Muscle of arm (tissue), 1 donor: ENCODE measurements at regions not wholly inside any gene's neighbourhood (a gene's known extent, or its start where the extent isn't known, plus 50 kb on each side); places are given as distances from the start of the nearest gene placed in this dataset.

Experiments used
- DNase-seq: peaks from one replicate; pipeline ENCODE4 v3.0.0-alpha.2; 2013

- DNase-seq: no peak
Observed at GRCh38 chr9:109912726-109913460, 132.9 kb downstream of the PALM2AKAP2 start.

GRCh38 chr9:109913461-109913810, 133.4 kb downstream of the PALM2AKAP2 start:
- DNase-seq: no peak

- no peak for DNase-seq
Observed at GRCh38 chr9:109914280-109915027, 134.5 kb downstream of the PALM2AKAP2 start.

GRCh38 chr9:109916316-109916715, 136.3 kb downstream of the PALM2AKAP2 start:
- DNase-seq: no peak

- no peak for DNase-seq
Observed at GRCh38 chr9:109918339-109919163, 138.6 kb downstream of the PALM2AKAP2 start.

- no peak for DNase-seq
Observed at GRCh38 chr9:109919736-109920408, 139.9 kb downstream of the PALM2AKAP2 start.

- DNase-seq: peak; percentile 84
Observed at GRCh38 chr9:109922617-109923470, 142.8 kb downstream of the PALM2AKAP2 start.

GRCh38 chr9:109923471-109923760, 143.4 kb downstream of the PALM2AKAP2 start:
- DNase-seq: no peak

- peak; percentile 24 for DNase-seq
Observed at GRCh38 chr9:109923806-109924205, 143.8 kb downstream of the PALM2AKAP2 start.

GRCh38 chr9:109925799-109926198, 145.8 kb downstream of the PALM2AKAP2 start:
- no peak for DNase-seq

- DNase-seq: no peak
Observed at GRCh38 chr9:109926421-109926869, 146.4 kb downstream of the PALM2AKAP2 start.

- no peak for DNase-seq
Observed at GRCh38 chr9:109931623-109932022, 151.6 kb downstream of the PALM2AKAP2 start.

GRCh38 chr9:109934136-109934856, 154.3 kb downstream of the PALM2AKAP2 start:
- DNase-seq: no peak

GRCh38 chr9:109934857-109935215, 154.8 kb downstream of the PALM2AKAP2 start:
- no peak for DNase-seq

- DNase-seq: no peak
Observed at GRCh38 chr9:109935406-109936087, 155.5 kb downstream of the PALM2AKAP2 start.

GRCh38 chr9:109937861-109938453, 158.0 kb downstream of the PALM2AKAP2 start:
- DNase-seq: no peak

GRCh38 chr9:109939698-109940342, 159.8 kb downstream of the PALM2AKAP2 start:
- no peak for DNase-seq

- no peak for DNase-seq
Observed at GRCh38 chr9:109940561-109940960, 160.6 kb downstream of the PALM2AKAP2 start.

GRCh38 chr9:109941771-109942170, 161.8 kb downstream of the PALM2AKAP2 start:
- DNase-seq: no peak
